ENCODE measurements at regions not wholly inside any gene's neighbourhood (a gene's known extent, or its start where the extent isn't known, plus 50 kb on each side); places are given as distances from the start of the nearest gene placed in this dataset.

DNA sequence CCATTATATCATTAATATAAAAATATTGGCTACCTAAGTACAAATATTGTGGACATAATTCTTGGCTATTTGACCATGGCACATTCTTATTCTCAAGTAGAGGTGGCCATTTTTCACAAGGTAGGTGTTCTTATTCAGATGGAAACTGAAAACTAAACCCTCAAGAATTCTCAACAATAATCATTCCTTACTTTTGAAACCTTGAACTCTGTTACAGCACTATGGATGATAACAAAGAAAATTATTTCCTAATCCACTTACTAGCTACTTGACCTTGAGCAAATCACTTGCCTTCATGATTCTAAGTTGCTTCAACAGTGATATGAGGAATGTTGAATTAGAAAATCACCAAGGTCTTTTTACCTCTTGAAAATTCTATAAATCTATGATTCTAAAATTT is 482.2 kb downstream of the PTPRC start:
- Histone ChIP-seq H2AFZ (ENCODE audit: control insufficient read depth, low read depth, low read length) (no peak overlapping the region), H3K9me3 (replicated peaks; ENCODE audit: control insufficient read depth, insufficient read depth, low read length) (no peaks in the 10 kb centered on the region; the same call in 2 of the 3 replicates), H3K79me2 (ENCODE audit: control insufficient read depth, insufficient read depth, low read length) (no peaks in the 10 kb centered on the region), H3K4me1 (ENCODE audit: control insufficient read depth, insufficient read depth, low read length) (no peaks in the 10 kb centered on the region), H3K9ac (ENCODE audit: control insufficient read depth, insufficient read depth, low read length) (no peak overlapping the region), H3K27ac (ENCODE audit: control insufficient read depth, insufficient read depth) (no peak overlapping the region), H3K36me3 (ENCODE audit: control insufficient read depth in 2 of 2, insufficient read depth in 2 of 2, low read length in 1 of 2) (no peaks in the 10 kb centered on the region), H3K4me2 (ENCODE audit: control insufficient read depth, insufficient read depth) (no peak overlapping the region), H3K27me3 (replicated peaks in 1 of 2; ENCODE audit: control insufficient read depth in 2 of 2, insufficient read depth in 2 of 2, low read length in 1 of 2) (no peaks in the 10 kb centered on the region), H4K20me1 (ENCODE audit: control insufficient read depth, insufficient read depth) (no peaks in the 10 kb centered on the region), H3K4me3 (no peak overlapping the region)
- ChIA-PET CTCF (interaction anchor here (1.0 to 4.4 kb wide), 3 partner anchors 8 to 333 kb away, joined by 5 to 21 read pairs (median 5); no protein-coding TSS in a partner anchor), SMC1A (ENCODE audit: uncharacterized antibody, unreplicated experiment) (interaction anchor here (1.3 to 2.3 kb wide), 5 partner anchors 8 to 236 kb away, joined by 3 to 12 read pairs (median 5); no protein-coding TSS in a partner anchor), POLR2A (no interaction called here), RAD21 (ENCODE audit: unreplicated experiment) (interaction anchor here (0.7 kb wide), 1 partner anchor 122 kb away, joined by 3 read pairs; no protein-coding TSS in a partner anchor)
- ATAC-seq, result peak; percentile 21; the same call in 1 of the 3 replicates
- intact Hi-C loops (cut with micrococcal nuclease; ENCODE audit: unreplicated experiment), result no loop called here
- no peak for FAIRE-seq
- no TSS peak for BruUV-seq (replicated peaks)
- TF ChIP-seq IRF5 (IDR thresholded peaks at IDR 0.05; ENCODE audit: borderline replicate concordance) (no peak), KLF5 (IDR thresholded peaks at IDR 0.05; ENCODE audit: partially characterized antibody) (no peak), PKNOX1 (IDR thresholded peaks at IDR 0.05) (no peak)
- TF ChIP-seq, protein P1, sequence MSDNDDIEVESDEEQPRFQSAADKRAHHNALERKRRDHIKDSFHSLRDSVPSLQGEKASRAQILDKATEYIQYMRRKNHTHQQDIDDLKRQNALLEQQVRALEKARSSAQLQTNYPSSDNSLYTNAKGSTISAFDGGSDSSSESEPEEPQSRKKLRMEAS (IDR thresholded peaks at IDR 0.05; ENCODE audit: low read depth, low read length), result no peak
- no peak for DNase-seq (ENCODE audit: low read depth, low spot score)
- in situ Hi-C loops (cut with MboI), result no loop called here
